HAP-1 (cell line): ENCODE measurements at regions not wholly inside any gene's neighbourhood (a gene's known extent, or its start where the extent isn't known, plus 50 kb on each side); places are given as distances from the start of the nearest gene placed in this dataset.

Experiments
- DNase-seq, 2 experiments: peaks; one replicate each; pipeline ENCODE4 v3.0.0-alpha.2; 2016 to 2020; ENCODE audit warnings: low spot score in 2 of 2
- H3K27me3 ChIP-seq: fragments of 250-450 bp; sonication (Bioruptor Pico); 2 replicates; pipeline ENCODE4 v1.5.1; 2020; ENCODE audit warnings: low read depth, mild to moderate bottlenecking, moderate library complexity
- H3K36me3 ChIP-seq: fragments of 250-450 bp; sonication (Bioruptor Pico); replicated peaks from 2 replicates; pipeline ENCODE4 v1.5.1; 2020; ENCODE audit warnings: mild to moderate bottlenecking
- H3K4me1 ChIP-seq: fragments of 250-450 bp; sonication (Bioruptor Pico); 2 replicates; pipeline ENCODE4 v1.5.1; 2020; ENCODE audit warnings: mild to moderate bottlenecking
- H3K4me3 ChIP-seq: fragments of 250-450 bp; sonication (Bioruptor Pico); 2 replicates; pipeline ENCODE4 v1.5.1; 2020; ENCODE audit warnings: mild to moderate bottlenecking, moderate library complexity
- H3K9me3 ChIP-seq: fragments of 250-450 bp; sonication (Bioruptor Pico); 2 replicates; pipeline ENCODE4 v1.5.1; 2020; ENCODE audit warnings: mild to moderate bottlenecking, moderate library complexity
- in situ Hi-C: fragments of 300-500 bp; cut with MboI; formaldehyde crosslinking; loops from 3 replicates; pipeline ENCODE4 v1.14.3; 2020; ENCODE audit warnings: low sequenced_read_pairs, inconsistent platforms, mixed read lengths

DNA sequence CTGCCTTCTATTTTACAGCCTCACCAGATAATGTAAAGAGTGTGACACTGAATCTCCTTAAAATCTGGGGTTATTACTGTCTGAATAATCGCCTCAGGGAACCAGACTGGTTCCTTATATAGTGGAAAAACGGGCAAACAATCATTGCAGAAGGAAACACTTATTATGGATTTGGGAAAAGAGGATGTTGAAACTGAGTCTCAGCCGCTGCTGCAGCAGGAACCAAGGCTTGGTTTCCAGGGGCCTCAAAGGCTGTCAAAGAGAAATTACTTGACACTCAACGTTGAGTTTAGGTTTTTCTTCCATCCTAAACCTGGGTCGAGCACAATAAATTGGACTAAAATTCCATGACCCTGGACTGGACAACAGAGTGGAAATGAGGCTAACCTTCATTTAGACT lies 103.8 kb upstream of the AHR start:
- Histone ChIP-seq H3K27me3 (peaks cover 12% of the 10 kb centered on the region), H3K4me3 (no peak overlapping the region), H3K4me1 (no peaks in the 10 kb centered on the region), H3K36me3 (no peaks in the 10 kb centered on the region), H3K9me3 (no peaks in the 10 kb centered on the region)
- in situ Hi-C loops: no loop called here
- DNase-seq: no peak

DNA sequence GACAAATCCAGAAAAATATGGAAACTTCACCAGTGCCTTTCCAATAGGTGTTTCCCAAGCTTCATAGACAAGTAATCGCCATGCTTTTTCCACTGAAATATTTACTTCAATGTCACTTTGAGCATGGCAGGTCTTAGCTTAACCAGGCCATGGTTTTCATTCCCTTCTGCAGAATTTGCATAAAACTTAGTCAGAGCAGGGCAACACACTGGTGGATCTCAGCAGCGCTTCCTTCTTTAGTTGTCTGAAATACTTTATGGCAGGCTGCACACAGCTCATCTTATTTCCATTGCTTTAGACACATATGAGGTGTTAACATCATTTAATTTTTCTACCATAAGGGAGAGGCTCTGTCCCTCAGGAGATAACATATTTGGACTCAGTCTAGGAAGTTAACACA lies 102.9 kb upstream of the AHR start:
- in situ Hi-C loops: no loop called here
- Histone ChIP-seq H3K4me1 (no peaks in the 10 kb centered on the region), H3K4me3 (no peak overlapping the region), H3K9me3 (no peaks in the 10 kb centered on the region), H3K36me3 (no peaks in the 10 kb centered on the region), H3K27me3 (peaks cover 8% of the 10 kb centered on the region)
- no peak for DNase-seq

DNA sequence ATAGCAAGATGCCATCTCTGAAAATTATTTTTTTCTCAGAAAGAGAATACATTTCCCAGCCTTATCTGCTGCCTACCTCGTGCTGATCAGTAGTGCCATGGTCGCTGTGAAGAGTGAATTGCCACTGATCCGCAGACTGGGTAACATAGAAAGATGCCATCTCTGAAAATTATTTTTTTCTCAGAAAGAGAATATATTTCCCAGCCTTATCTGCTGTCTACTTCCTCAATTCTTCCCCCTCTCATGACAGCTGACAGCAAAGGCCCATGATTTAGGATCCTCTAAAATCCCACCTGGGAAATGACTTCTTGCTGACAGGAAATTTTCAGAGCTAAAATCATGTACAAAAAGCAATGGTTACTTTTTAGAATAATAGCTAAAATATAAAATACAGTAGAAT lies 92.5 kb upstream of the AHR start:
- Histone ChIP-seq H3K9me3 (no peaks in the 10 kb centered on the region), H3K4me3 (no peak overlapping the region), H3K4me1 (no peaks in the 10 kb centered on the region), H3K27me3 (no peaks in the 10 kb centered on the region), H3K36me3 (no peaks in the 10 kb centered on the region)
- in situ Hi-C loops: no loop called here
- DNase-seq: no peak

DNA sequence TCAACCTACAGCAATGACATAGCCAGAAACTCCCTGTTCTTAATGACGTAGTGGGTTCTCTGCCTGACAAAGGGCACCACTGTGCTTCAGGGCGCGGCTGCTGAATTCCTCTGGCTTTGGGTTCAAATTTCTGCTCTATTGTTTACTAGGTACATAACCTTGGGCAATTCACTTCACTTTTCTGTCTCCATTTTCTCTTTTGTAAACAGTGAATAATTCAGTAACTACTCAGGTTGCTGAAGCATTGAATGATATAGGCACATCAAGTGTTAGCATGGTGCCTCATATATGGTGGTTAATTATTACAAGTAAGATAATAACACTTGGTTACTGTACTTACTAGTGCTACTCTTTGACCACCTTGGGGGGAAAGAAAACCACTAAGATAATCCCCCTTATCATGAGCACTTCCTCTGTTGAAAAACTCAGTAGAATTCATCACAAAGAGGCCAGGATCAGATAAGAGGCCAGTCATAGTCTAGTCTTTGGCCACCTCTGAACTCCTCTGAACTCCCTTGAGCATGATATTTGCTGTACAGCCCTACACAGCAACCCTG lies 92.0 kb upstream of the AHR start:
- Histone ChIP-seq H3K36me3 (no peaks in the 10 kb centered on the region), H3K4me1 (no peaks in the 10 kb centered on the region), H3K9me3 (no peaks in the 10 kb centered on the region), H3K4me3 (no peak overlapping the region), H3K27me3 (no peaks in the 10 kb centered on the region)
- no peak for DNase-seq
- in situ Hi-C loops: no loop called here

GRCh38 chr7:17207220-17207619 lies 91.2 kb upstream of the AHR start:
- Histone ChIP-seq H3K9me3 (no peaks in the 10 kb centered on the region), H3K4me3 (no peak overlapping the region), H3K4me1 (no peaks in the 10 kb centered on the region), H3K36me3 (no peaks in the 10 kb centered on the region), H3K27me3 (no peaks in the 10 kb centered on the region)
- in situ Hi-C loops: no loop called here
- no peak for DNase-seq

GRCh38 chr7:17209101-17209500 lies 89.4 kb upstream of the AHR start:
- Histone ChIP-seq H3K9me3 (no peaks in the 10 kb centered on the region), H3K4me3 (no peak overlapping the region), H3K27me3 (no peaks in the 10 kb centered on the region), H3K4me1 (no peaks in the 10 kb centered on the region), H3K36me3 (no peaks in the 10 kb centered on the region)
- in situ Hi-C loops: no loop called here
- no peak for DNase-seq

DNA sequence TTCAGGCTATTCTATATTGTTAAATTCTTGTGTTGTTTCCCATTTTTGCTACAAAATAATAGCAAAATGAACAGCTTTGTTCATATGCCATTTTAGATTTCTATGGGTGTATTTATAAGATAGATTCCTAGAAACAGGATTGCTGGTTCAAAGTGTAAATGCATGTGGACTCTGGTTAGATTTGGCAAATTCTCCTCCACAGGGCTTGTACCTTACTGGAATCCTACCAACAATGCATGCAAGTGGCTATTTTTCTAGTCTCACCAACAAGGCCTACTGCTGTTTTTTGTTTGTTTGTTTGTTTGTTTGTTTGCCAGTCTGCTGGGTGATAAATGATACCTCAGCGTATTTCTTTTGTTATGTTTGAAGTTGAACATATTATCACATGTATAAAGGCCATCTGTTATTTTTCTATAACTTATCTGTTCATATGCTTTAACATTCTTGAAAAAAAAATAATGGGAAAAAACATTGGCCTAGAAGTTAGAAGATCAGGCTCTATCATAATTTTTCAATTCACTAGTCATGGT lies 87.1 kb upstream of the AHR start:
- no peaks in the 10 kb centered on the region for H3K4me1 ChIP-seq
- H3K36me3 ChIP-seq: no peaks in the 10 kb centered on the region
- in situ Hi-C loops: no loop called here
- no peak overlapping the region for H3K4me3 ChIP-seq
- DNase-seq: no peak
- no peaks in the 10 kb centered on the region for H3K9me3 ChIP-seq
- no peaks in the 10 kb centered on the region for H3K27me3 ChIP-seq

GRCh38 chr7:17212188-17212587 lies 86.3 kb upstream of the AHR start:
- in situ Hi-C loops: no loop called here
- Histone ChIP-seq H3K4me3 (no peak overlapping the region), H3K27me3 (no peaks in the 10 kb centered on the region), H3K9me3 (no peaks in the 10 kb centered on the region), H3K4me1 (no peaks in the 10 kb centered on the region), H3K36me3 (no peaks in the 10 kb centered on the region)
- no peak for DNase-seq

DNA sequence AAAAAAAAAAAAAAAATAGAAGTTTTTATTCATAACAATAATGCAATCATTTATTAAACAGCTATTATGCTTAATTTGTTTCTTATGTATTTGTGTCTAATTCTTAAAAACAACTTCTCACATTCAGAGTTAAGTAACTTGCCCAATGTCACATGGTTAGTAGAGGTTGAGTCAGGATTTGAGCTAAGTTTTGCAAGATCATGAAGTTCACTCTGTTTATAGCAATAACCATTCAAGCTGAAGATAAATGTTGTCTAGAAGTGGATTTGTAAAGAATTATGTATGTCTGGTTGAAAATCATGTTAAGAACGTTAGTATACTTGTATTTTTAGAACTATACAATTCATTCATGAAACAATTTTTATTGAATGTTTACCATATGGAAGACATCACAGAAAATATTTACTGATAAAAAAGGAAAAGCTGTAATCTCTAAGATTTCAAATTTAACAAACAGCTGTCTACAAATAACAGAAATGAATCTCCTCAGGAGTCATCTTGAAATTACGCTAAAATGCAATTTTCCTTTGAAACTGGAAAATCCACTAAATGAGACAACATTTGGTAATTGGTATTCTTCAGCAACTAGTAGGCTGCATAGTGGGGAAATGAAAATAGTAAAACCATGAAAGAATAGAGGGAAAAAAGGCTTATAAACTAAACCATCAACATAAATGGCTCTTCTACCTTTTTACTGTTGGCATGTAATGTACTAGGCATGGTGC lies 70.5 kb upstream of the AHR start:
- no peak overlapping the region for H3K4me3 ChIP-seq
- no peaks in the 10 kb centered on the region for H3K9me3 ChIP-seq
- DNase-seq: no peak
- H3K36me3 ChIP-seq: no peaks in the 10 kb centered on the region
- in situ Hi-C loops: no loop called here
- H3K27me3 ChIP-seq: no peaks in the 10 kb centered on the region
- H3K4me1 ChIP-seq: no peaks in the 10 kb centered on the region

DNA sequence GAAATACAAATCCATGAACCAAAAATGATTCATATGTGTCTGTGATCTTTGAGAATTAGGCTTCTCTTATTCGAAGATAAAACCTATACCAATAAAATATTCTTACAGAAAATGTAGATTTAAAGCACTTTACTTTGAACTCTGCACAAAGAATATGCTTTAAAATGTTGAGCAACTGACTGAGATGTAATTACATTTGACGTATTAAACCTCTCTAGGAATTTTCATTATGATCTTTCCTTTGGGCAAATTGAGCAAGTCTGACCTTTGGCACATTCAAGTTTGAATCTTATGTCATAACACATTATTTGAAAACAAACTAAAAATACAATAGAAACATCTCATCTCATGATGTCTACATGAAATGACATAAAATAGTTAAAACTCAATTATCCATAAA lies 69.2 kb upstream of the AHR start:
- H3K4me1 ChIP-seq: no peaks in the 10 kb centered on the region
- in situ Hi-C loops: no loop called here
- H3K9me3 ChIP-seq: no peaks in the 10 kb centered on the region
- no peaks in the 10 kb centered on the region for H3K27me3 ChIP-seq
- no peaks in the 10 kb centered on the region for H3K36me3 ChIP-seq
- no peak overlapping the region for H3K4me3 ChIP-seq
- no peak for DNase-seq

- H3K27me3 ChIP-seq: no peaks in the 10 kb centered on the region
- H3K9me3 ChIP-seq: no peaks in the 10 kb centered on the region
- in situ Hi-C loops: no loop called here
These were observed 68.2 kb upstream of the AHR start for GRCh38 chr7:17230099-17230807.

GRCh38 chr7:17233603-17234002 lies 64.8 kb upstream of the AHR start:
- in situ Hi-C loops: no loop called here
- no peaks in the 10 kb centered on the region for H3K27me3 ChIP-seq
- no peaks in the 10 kb centered on the region for H3K9me3 ChIP-seq
- no peaks in the 10 kb centered on the region for H3K4me1 ChIP-seq
- H3K36me3 ChIP-seq: no peaks in the 10 kb centered on the region
- no peak overlapping the region for H3K4me3 ChIP-seq
- DNase-seq: no peak

More at GRCh38 chr7:17230099-17230807, 68.2 kb upstream of the AHR start:
- H3K4me3 ChIP-seq: no peak overlapping the region
- H3K4me1 ChIP-seq: no peaks in the 10 kb centered on the region
- H3K36me3 ChIP-seq: no peaks in the 10 kb centered on the region
- DNase-seq: no peak

- H3K4me1 ChIP-seq: no peaks in the 10 kb centered on the region
- H3K27me3 ChIP-seq: no peaks in the 10 kb centered on the region
- no peak for DNase-seq
- in situ Hi-C loops: no loop called here
- no peaks in the 10 kb centered on the region for H3K36me3 ChIP-seq
- H3K4me3 ChIP-seq: no peak overlapping the region
- no peaks in the 10 kb centered on the region for H3K9me3 ChIP-seq
These were observed 64.4 kb upstream of the AHR start for GRCh38 chr7:17234030-17234397.

DNA sequence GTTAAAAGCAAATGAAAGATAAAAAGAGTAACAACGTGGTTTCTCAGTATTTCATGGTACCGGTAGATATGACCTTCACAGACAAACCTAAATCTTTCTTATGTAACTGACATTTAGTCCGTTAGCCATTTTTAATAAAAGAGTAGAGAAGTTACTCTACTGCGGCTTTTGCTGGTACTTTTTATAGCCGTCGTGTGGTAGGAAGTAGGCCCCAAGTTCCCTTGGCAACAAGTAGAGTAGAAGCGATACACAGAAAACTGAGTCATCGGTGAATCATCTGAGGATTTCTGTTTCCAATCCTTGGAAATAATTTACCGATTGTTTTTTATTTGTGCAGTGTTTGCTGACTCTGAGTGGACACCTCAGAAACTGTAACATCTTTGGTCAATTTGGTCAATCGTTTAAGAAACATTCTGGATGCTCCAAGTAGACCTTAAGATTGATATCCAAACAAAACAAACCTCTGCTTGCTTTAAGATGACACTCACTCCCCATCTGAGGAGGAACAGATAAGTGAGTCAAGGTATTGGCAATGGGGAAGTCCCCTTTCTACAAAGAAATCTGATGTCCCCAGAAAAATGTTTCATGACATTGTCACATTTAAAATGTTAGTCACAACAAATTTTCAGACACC lies 63.9 kb upstream of the AHR start:
- no peaks in the 10 kb centered on the region for H3K27me3 ChIP-seq
- DNase-seq: no peak

More for the DNA sequence above, 63.9 kb upstream of the AHR start:
- no peak overlapping the region for H3K4me3 ChIP-seq
- H3K9me3 ChIP-seq: no peaks in the 10 kb centered on the region
- in situ Hi-C loops: no loop called here
- H3K4me1 ChIP-seq: no peaks in the 10 kb centered on the region
- H3K36me3 ChIP-seq: no peaks in the 10 kb centered on the region
